Esophagus muscularis mucosa (tissue), 3 donors: ENCODE measurements at regions not wholly inside any gene's neighbourhood (a gene's known extent, or its start where the extent isn't known, plus 50 kb on each side); places are given as distances from the start of the nearest gene placed in this dataset.

Experiments used
- POLR2A ChIP-seq: fragments of 450-650 bp; IDR thresholded peaks from one replicate; pipeline ENCODE4 v1.6.1; 2017; ENCODE audit warnings: antibody characterized with exemption, moderate library complexity, mild to moderate bottlenecking, low read depth
- POLR2AphosphoS5 ChIP-seq, 2 donors: sonication (generic); formaldehyde crosslinking; IDR thresholded peaks; one replicate each; pipeline ENCODE4 v1.6.1; 2017; ENCODE audit warnings: antibody characterized with exemption in 2 of 2
- TF ChIP-seq, protein P1 (sequence below), 3 experiments: fragments of 200-600 bp in 2 of 3; fragments of 450-650 bp in 1 of 3; sonication (generic) in 2 of 3; IDR thresholded peaks; one replicate each; pipeline ENCODE4 v1.5.1; 2017 to 2019; ENCODE audit warnings: antibody characterized with exemption in 3 of 3, mild to moderate bottlenecking in 2 of 3, moderate library complexity in 1 of 3

- TF ChIP-seq POLR2A (no peak), POLR2AphosphoS5 (IDR thresholded peaks at IDR 0.05) (no peak)
- TF ChIP-seq, protein P1, sequence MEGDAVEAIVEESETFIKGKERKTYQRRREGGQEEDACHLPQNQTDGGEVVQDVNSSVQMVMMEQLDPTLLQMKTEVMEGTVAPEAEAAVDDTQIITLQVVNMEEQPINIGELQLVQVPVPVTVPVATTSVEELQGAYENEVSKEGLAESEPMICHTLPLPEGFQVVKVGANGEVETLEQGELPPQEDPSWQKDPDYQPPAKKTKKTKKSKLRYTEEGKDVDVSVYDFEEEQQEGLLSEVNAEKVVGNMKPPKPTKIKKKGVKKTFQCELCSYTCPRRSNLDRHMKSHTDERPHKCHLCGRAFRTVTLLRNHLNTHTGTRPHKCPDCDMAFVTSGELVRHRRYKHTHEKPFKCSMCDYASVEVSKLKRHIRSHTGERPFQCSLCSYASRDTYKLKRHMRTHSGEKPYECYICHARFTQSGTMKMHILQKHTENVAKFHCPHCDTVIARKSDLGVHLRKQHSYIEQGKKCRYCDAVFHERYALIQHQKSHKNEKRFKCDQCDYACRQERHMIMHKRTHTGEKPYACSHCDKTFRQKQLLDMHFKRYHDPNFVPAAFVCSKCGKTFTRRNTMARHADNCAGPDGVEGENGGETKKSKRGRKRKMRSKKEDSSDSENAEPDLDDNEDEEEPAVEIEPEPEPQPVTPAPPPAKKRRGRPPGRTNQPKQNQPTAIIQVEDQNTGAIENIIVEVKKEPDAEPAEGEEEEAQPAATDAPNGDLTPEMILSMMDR (IDR thresholded peaks at IDR 0.05), result no peak
These were observed 205.3 kb upstream of the WWC1 start for GRCh38 chr5:168086104-168086610.
